Thyroid gland (tissue), 4 donors: ENCODE measurements at regions not wholly inside any gene's neighbourhood (a gene's known extent, or its start where the extent isn't known, plus 50 kb on each side); places are given as distances from the start of the nearest gene placed in this dataset.

Experiments used
- DNase-seq, 2 donors: peaks; one replicate each; pipeline ENCODE4 v3.0.0-alpha.2; 2019
- H3K27ac ChIP-seq, 3 donors: fragments of 200-600 bp; sonication (generic); 1 replicate in 2 of 3; 2 replicates in 1 of 3; pipeline ENCODE4 v1.5.1; 2016 to 2019; ENCODE audit warnings: mild to moderate bottlenecking in 1 of 3, moderate library complexity in 1 of 3
- H3K27me3 ChIP-seq: fragments of 200-600 bp; sonication (generic); one replicate; pipeline ENCODE4 v1.5.1; 2019
- H3K36me3 ChIP-seq, 2 donors: fragments of 200-600 bp; sonication (generic); one replicate each; pipeline ENCODE4 v1.5.1; 2016 to 2019
- H3K4me1 ChIP-seq, 2 donors: fragments of 200-600 bp; sonication (generic); one replicate each; pipeline ENCODE4 v1.5.1; 2017 to 2019
- H3K4me3 ChIP-seq, 3 donors: fragments of 200-600 bp; sonication (generic); replicated peaks in 1 of 3; 1 replicate in 2 of 3; 2 replicates in 1 of 3; pipeline ENCODE4 v1.5.1; 2016; ENCODE audit warnings: mild to moderate bottlenecking in 1 of 3
- H3K9me3 ChIP-seq: fragments of 200-600 bp; sonication (generic); one replicate; pipeline ENCODE4 v1.5.1; 2017
- CTCF ChIP-seq, 6 experiments: fragments of 200-600 bp in 3 of 6; fragments of 450-650 bp in 3 of 6; sonication (generic) in 3 of 6; IDR thresholded peaks; one replicate each; pipeline ENCODE4 v1.5.1; 2016 to 2019; ENCODE audit warnings: antibody characterized with exemption in 6 of 6, mild to moderate bottlenecking in 2 of 6, inconsistent platforms in 1 of 6, moderate library complexity in 1 of 6
- POLR2A ChIP-seq, 2 donors: fragments of 450-650 bp; IDR thresholded peaks; one replicate each; pipeline ENCODE4 v1.6.1; 2017; ENCODE audit warnings: antibody characterized with exemption in 2 of 2, mild to moderate bottlenecking in 2 of 2, moderate library complexity in 1 of 2
- WGBS, 2 donors: methylation state at CpG; one replicate each; pipeline ENCODE4 v1.1.5; 2017; 5-methylcytosine and 5-hydroxymethylcytosine counted together
- intact Hi-C: fragments of 100-400 bp; cut with DNase I; formaldehyde crosslinking; loops from one replicate; pipeline ENCODE4 v1.15.1; 2023

- Histone ChIP-seq H3K27ac (no peak overlapping the region), H3K9me3 (no peaks in the 10 kb centered on the region), H3K4me1 (peaks cover 0 to 14% of the 10 kb centered on the region in 2 donors), H3K36me3 (no peaks in the 10 kb centered on the region), H3K27me3 (no peaks in the 10 kb centered on the region), H3K4me3 (no peak overlapping the region)
- 97 to 98% methylated on average over 1 of the region's 1 CpG for WGBS, 2 donors
- intact Hi-C loops, result no loop called here
- no peak for TF ChIP-seq CTCF (IDR thresholded peaks at IDR 0.05)
- no peak for TF ChIP-seq POLR2A (IDR thresholded peaks at IDR 0.05)
- DNase-seq, result no peak
Observed at GRCh38 chr13:44277459-44277858, 96.2 kb upstream of the SERP2 start.

- WGBS, 2 donors, result 54 to 65% methylated on average over 4 of the region's 4 CpGs
- TF ChIP-seq POLR2A (IDR thresholded peaks at IDR 0.05) (no peak), CTCF (IDR thresholded peaks at IDR 0.05) (no peak)
- Histone ChIP-seq H3K9me3 (no peaks in the 10 kb centered on the region), H3K4me1 (peaks cover 0 to 14% of the 10 kb centered on the region in 2 donors), H3K27ac (no peak overlapping the region), H3K27me3 (no peaks in the 10 kb centered on the region), H3K36me3 (no peaks in the 10 kb centered on the region), H3K4me3 (no peak overlapping the region)
- intact Hi-C loops, result no loop called here
- no peak for DNase-seq
Observed at GRCh38 chr13:44278166-44278565, 95.5 kb upstream of the SERP2 start.

GRCh38 chr13:44280456-44280855, 93.2 kb upstream of the SERP2 start:
- Histone ChIP-seq H3K27ac (no peak overlapping the region), H3K4me1 (no peaks in the 10 kb centered on the region), H3K9me3 (no peaks in the 10 kb centered on the region), H3K27me3 (no peaks in the 10 kb centered on the region), H3K4me3 (no peak overlapping the region), H3K36me3 (no peaks in the 10 kb centered on the region)
- TF ChIP-seq CTCF (IDR thresholded peaks at IDR 0.05) (no peak), POLR2A (IDR thresholded peaks at IDR 0.05) (no peak)
- 87 to 96% methylated on average over 5 of the region's 5 CpGs for WGBS, 2 donors
- intact Hi-C loops, result no loop called here
- no peak for DNase-seq

- no peak for TF ChIP-seq POLR2A (IDR thresholded peaks at IDR 0.05)
- TF ChIP-seq CTCF (IDR thresholded peaks at IDR 0.05), result no peak
- 87 to 91% methylated on average over 9 of the region's 9 CpGs for WGBS, 2 donors
- H3K4me1 ChIP-seq, result no peaks in the 10 kb centered on the region
- H3K4me3 ChIP-seq, result no peak overlapping the region
- H3K27ac ChIP-seq, result no peak overlapping the region
- no peaks in the 10 kb centered on the region for H3K9me3 ChIP-seq
- no peaks in the 10 kb centered on the region for H3K36me3 ChIP-seq
- intact Hi-C loops, result no loop called here
- DNase-seq, result no peak
- H3K27me3 ChIP-seq, result no peaks in the 10 kb centered on the region
Observed at GRCh38 chr13:44281252-44282000, 92.2 kb upstream of the SERP2 start.

GRCh38 chr13:44283600-44283999, 90.0 kb upstream of the SERP2 start:
- 72 to 82% methylated on average over 2 of the region's 2 CpGs for WGBS, 2 donors
- no peak overlapping the region for H3K27ac ChIP-seq
- TF ChIP-seq CTCF (IDR thresholded peaks at IDR 0.05), result no peak
- no peak for TF ChIP-seq POLR2A (IDR thresholded peaks at IDR 0.05)

More at GRCh38 chr13:44283600-44283999, 90.0 kb upstream of the SERP2 start:
- Histone ChIP-seq H3K4me1 (no peaks in the 10 kb centered on the region), H3K9me3 (no peaks in the 10 kb centered on the region), H3K4me3 (no peak overlapping the region), H3K27me3 (no peaks in the 10 kb centered on the region), H3K36me3 (no peaks in the 10 kb centered on the region)
- no peak for DNase-seq
- intact Hi-C loops, result no loop called here
